B cell (primary cell): ENCODE measurements at regions not wholly inside any gene's neighbourhood (a gene's known extent, or its start where the extent isn't known, plus 50 kb on each side); places are given as distances from the start of the nearest gene placed in this dataset.

Source experiments
- EZH2 ChIP-seq: IDR thresholded peaks from 2 replicates; pipeline ENCODE4 v1.6.1; 2012; ENCODE audit warnings: borderline replicate concordance, low read depth, mild to moderate bottlenecking, moderate library complexity, low read length; ENCODE audit not compliant: insufficient read depth, poor library complexity, severe bottlenecking
- TF ChIP-seq, protein P1 (sequence below): fragments of 200-600 bp; IDR thresholded peaks from one replicate; pipeline ENCODE4 v1.8.0; 2022; ENCODE audit warnings: antibody characterized with exemption, mild to moderate bottlenecking

- TF ChIP-seq, protein P1, sequence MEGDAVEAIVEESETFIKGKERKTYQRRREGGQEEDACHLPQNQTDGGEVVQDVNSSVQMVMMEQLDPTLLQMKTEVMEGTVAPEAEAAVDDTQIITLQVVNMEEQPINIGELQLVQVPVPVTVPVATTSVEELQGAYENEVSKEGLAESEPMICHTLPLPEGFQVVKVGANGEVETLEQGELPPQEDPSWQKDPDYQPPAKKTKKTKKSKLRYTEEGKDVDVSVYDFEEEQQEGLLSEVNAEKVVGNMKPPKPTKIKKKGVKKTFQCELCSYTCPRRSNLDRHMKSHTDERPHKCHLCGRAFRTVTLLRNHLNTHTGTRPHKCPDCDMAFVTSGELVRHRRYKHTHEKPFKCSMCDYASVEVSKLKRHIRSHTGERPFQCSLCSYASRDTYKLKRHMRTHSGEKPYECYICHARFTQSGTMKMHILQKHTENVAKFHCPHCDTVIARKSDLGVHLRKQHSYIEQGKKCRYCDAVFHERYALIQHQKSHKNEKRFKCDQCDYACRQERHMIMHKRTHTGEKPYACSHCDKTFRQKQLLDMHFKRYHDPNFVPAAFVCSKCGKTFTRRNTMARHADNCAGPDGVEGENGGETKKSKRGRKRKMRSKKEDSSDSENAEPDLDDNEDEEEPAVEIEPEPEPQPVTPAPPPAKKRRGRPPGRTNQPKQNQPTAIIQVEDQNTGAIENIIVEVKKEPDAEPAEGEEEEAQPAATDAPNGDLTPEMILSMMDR, result no peak
- TF ChIP-seq EZH2, result no peak
These were observed 243.2 kb upstream of the NR5A2 start for GRCh38 chr1:199784138-199784895.
